ENCODE measurements at regions not wholly inside any gene's neighbourhood (a gene's known extent, or its start where the extent isn't known, plus 50 kb on each side); places are given as distances from the start of the nearest gene placed in this dataset.
A peak's percentile ranks its signal among the peaks of the same experiment; 100 is the strongest.

DNA sequence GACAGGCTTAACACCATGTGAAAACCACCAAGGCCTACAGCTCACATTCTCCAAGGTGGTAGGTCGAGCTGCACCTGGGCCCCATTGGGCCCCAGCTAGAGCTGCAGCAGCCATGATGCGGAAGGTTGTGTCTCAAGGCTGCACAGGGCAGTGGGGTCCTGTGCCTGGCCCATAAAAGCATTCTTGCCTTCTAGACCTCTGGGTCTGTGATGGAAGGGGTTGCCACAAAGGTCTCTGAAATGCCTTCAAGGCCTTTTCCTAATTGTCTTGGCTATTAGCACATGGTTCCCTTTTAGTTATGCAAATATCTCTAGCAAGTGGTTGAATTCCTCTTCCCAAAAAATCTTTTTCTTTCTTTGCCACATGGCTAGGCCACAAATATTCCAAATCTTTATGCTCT lies 52.5 kb upstream of the C11orf58 start:
- no peak for DNase-seq (ENCODE audit: low read depth in 1 of 2, low spot score in 1 of 2)
- no peak for TF ChIP-seq JUND (IDR thresholded peaks at IDR 0.05; ENCODE audit: low read depth)
- in situ Hi-C loops (cut with HindIII; ENCODE audit: low pct_unique_long_range_greater_than_20kb, low sequenced_read_pairs) = no loop called here

DNA sequence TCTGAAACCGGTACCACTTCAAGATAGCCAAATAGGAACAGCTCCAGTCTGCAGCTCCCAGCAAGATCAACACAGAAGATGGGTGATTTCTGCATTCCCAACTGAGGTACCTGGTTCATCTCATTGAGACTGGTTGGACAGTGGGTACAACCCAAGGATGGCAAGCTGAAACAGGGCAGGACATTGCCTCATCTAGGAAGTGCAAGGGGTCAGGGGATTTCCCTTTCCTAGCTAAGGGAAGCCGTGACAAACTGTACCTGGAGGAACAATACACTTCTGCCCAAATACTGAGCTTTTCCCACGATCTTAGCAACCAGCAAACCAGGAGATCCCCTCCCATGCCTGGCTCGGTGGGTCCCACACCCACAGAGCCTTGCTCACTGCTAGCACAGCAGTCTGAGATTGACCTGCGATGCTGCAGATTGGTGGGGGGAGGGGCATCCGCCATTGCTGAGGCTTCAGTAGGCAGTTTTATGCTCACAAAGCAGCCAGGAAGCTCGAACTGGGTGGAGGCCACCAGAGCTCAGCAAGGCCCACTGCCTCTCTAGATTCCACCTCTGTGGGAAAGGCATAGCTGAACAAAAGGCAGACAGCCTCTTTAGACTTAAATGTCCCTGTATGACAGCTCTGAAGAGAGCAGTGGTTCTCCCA lies 59.9 kb upstream of the C11orf58 start:
- no peak for TF ChIP-seq JUND (IDR thresholded peaks at IDR 0.05; ENCODE audit: low read depth)
- no peak for DNase-seq (ENCODE audit: low read depth in 1 of 2, low spot score in 1 of 2)
- in situ Hi-C loops (cut with HindIII; ENCODE audit: low pct_unique_long_range_greater_than_20kb, low sequenced_read_pairs) = no loop called here

DNA sequence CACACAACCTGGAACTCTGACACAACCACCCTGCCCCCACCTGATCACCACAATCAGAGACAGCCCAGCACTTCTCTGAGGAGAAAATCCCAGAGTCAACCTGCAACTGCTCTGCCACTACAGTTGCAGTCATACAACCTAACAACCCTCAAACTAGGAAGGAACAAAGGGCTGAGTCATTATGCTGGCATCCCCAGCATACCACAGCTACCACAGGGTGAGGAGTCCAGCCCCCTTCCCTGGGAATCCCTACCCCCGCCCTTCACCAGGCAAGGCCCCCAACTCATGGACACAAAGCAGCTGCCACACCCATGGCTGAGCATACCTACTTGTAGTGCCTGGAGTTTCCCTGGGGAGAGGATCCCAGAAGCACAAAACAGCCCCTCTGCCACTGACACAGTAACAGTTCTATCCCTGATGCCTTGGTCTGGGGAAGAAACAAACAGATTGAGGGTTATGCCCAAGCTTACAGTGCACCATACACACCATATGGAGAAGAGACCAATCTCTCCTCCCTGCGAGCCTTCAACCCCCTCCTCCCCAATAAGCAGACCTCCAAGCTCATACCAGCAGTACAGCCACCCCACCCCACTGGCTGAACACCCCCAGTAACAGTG lies 68.5 kb upstream of the C11orf58 start:
- no peak for TF ChIP-seq JUND (IDR thresholded peaks at IDR 0.05; ENCODE audit: low read depth)
- in situ Hi-C loops (cut with HindIII; ENCODE audit: low pct_unique_long_range_greater_than_20kb, low sequenced_read_pairs) = no loop called here
- DNase-seq (ENCODE audit: low read depth in 1 of 2, low spot score in 1 of 2) = peak in 1 of 2 experiments; percentile 1

DNA sequence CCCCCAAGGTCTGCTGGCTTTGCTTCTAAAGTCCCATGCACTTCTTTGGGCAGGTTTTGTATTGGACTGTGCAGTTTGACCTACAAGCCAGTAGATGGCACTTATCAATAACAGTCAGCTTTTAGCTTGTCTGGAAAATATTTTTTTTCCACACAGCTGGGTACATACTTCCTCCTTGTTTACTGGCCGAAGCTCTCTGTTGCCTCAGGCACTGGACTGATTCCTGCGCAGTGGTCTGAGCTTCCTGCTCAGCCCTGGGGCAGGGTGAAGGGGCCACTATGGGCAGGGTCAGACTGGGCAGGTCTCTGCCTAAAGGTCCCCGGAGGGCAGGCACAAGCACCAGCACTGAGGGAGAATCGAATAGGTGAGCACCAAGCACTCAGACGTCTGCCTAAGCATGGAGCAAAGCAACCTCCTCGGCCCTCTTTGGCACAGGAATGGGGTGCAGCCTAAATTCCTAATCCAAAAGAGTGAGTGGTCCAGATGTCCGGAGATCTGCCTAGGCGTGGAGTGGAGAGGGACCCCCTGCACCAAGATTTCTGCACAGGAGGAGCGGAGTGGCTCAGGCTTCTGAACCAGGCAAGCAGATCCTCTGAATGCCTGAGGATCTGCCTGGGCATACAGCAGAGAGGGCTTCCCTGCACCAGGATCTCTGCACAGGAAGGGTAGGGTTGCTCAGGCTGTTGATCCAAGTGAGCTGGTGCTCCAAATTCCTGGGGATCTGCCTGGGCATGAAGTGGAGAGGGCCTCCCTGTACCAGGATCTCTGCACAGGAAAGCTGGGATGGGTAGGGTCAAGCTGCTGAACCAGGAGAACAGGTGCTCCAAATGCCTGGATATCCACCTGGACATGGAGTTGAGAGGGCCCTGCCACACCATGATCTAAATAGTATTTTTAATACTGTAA lies 105.9 kb upstream of the C11orf58 start:
- in situ Hi-C loops (cut with HindIII; ENCODE audit: low pct_unique_long_range_greater_than_20kb, low sequenced_read_pairs) = no loop called here
- no peak for TF ChIP-seq JUND (IDR thresholded peaks at IDR 0.05; ENCODE audit: low read depth)
- peak in 1 of 2 experiments; percentile 48 for DNase-seq (ENCODE audit: low read depth in 1 of 2, low spot score in 1 of 2)

DNA sequence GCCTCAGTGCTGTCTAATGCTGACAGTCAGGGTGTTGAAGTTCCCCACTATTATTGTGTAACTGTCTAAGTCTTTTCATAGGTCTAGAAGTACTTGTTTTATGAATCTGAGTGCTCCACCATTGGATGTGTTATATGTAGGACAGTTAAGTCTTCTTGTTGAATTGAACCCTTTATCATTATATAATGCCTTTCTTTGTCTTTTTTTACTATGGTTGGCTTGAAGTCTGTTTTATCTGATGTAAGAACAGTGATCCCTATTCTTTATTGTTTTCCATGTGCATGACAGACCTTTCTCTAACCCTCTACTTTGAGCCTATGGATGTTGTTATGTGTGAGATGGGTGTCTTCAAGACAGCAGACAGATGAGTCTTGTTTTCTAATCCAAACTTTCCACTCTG lies 107.8 kb upstream of the C11orf58 start:
- in situ Hi-C loops (cut with HindIII; ENCODE audit: low pct_unique_long_range_greater_than_20kb, low sequenced_read_pairs) = no loop called here
- no peak for TF ChIP-seq JUND (IDR thresholded peaks at IDR 0.05; ENCODE audit: low read depth)
- no peak for DNase-seq (ENCODE audit: low read depth in 1 of 2, low spot score in 1 of 2)

DNA sequence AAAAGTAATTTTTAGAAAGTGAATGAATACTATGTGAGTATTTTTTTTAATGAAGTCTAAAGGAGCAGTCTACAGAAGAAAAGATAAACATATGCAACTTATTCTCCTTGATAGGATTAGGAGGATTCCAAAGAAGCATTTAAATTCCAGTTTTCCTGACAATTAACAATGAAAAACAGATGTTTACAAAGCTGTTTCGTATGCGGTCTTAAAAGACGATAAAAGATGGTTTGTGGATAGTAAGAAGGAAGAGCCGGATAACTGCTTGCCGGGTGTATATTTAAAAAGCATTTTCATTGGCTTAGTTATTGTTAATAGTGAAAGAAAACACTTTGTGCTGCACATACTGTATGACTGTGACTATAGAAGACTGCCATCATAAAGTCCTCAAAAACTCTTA lies 120.0 kb upstream of the C11orf58 start:
- no peak for TF ChIP-seq JUND (IDR thresholded peaks at IDR 0.05; ENCODE audit: low read depth)
- DNase-seq (ENCODE audit: low read depth in 1 of 2, low spot score in 1 of 2) = no peak
- in situ Hi-C loops (cut with HindIII; ENCODE audit: low pct_unique_long_range_greater_than_20kb, low sequenced_read_pairs) = no loop called here

DNA sequence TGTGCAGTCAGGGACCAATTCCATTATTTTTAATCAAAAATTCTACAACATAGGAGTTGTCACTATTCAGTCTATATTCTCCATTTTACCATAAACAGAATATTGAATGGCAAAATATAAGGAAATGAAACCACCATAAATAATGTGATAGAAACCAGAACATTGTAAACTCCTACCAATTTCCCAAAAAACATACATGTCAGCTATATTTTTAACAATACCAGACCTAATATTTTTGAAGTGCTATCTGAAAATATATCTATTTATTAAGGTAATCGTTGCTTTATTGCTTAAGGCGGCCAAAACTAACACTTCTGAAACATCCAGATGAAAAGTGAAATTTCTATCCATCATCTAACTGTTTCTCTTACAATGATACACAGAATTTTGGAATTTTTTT lies 123.0 kb upstream of the C11orf58 start:
- in situ Hi-C loops (cut with HindIII; ENCODE audit: low pct_unique_long_range_greater_than_20kb, low sequenced_read_pairs) = no loop called here
- TF ChIP-seq JUND (IDR thresholded peaks at IDR 0.05; ENCODE audit: low read depth) = no peak

DNA sequence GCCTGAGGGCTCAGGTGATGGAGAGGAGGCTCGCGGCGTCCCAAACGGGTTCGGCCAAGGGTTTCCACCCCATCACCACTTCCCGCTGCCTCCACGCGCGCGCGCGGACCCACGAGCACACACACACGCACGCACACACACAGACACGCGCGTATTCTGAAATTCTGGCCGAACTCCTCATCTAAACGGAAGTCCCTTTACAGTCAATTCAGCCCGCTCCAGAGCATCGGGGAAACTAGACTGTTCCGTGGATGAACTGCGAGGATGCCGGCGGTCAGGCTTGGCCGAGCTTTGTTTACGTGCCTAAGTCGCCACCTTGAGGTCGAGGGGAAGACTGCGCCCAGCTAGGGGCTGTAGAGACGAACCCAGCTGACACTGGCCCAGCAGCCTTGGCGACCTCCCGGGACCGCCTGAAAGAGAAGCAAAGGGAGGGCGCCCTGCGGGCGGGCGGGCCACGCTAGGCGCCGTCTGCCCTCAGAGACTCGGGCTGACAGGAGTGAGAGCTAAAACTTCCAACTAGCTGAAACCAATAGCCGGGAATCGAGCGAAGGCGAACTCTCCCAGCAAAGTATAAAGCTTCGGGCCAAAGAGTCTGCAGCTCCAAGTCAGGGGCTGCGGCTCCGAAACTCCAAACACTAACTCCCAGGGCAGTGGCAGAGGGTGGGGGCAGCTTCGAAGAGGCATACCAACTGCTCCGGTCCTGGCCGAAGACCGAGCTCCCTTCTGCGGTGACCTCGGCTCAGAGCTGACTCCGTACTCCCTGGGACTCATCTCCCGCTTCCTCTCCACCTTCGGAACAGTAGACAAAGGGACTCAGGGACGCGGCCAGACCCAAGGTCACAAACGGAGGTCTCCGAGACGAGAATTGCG lies 124.7 kb upstream of the C11orf58 start:
- in situ Hi-C loops (cut with HindIII; ENCODE audit: low pct_unique_long_range_greater_than_20kb, low sequenced_read_pairs) = no loop called here
- DNase-seq (ENCODE audit: low read depth in 1 of 2, low spot score in 1 of 2) = peak; percentile 76 to 81
- TF ChIP-seq JUND (IDR thresholded peaks at IDR 0.05; ENCODE audit: low read depth) = no peak

More for the DNA sequence above, 123.0 kb upstream of the C11orf58 start:
- no peak for DNase-seq (ENCODE audit: low read depth in 1 of 2, low spot score in 1 of 2)

DNA sequence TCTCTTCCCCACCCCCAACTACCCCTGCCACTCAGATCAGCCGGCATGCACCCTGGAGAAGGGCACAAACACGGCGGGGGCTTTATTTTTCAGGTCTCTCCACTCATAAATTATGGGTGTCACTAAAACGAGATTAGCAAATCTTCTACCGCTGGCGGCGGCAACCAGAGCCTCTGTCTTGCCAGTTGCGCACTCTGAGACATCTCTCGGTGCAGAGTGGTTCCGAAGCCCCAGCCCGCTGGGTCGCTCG lies 125.3 kb upstream of the C11orf58 start:
- DNase-seq (ENCODE audit: low read depth in 1 of 2, low spot score in 1 of 2) = no peak

DNA sequence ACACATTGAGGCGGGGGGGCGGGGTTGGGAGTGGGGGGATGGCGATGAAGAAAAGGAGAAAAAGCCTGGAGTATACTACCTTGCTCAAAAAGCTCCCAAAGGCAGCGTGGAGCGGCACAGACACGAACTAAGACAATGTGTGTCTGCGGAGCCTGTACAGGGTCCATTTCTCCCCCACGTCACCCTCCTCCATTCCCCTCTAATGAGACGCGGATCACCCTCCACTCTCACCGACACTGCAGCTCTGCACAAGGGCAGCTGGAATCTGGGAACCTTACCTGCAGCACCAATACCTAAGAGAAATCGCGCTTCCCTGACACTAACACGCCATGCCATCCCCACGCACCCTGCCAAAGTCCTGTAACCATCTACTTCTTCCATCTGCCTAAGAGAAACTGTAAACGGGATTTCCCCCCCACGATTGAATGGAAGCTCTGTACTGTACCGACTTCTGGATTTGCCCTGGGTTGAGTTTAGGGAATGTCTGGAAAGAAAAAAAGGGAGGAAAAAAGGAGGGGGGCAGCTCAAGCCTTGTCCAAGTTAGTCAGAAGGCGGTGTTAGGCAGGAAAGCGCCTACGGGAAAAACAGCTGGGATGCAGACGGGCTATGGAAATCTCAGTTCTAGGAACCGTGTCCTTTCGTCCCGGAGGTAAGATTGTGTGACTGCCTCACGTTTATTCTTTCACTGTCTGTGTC lies 125.7 kb upstream of the C11orf58 start:
- in situ Hi-C loops (cut with HindIII; ENCODE audit: low pct_unique_long_range_greater_than_20kb, low sequenced_read_pairs) = no loop called here
- no peak for TF ChIP-seq JUND (IDR thresholded peaks at IDR 0.05; ENCODE audit: low read depth)
- peak in 1 of 2 experiments; percentile 16 for DNase-seq (ENCODE audit: low read depth in 1 of 2, low spot score in 1 of 2)

More for the DNA sequence above, 125.3 kb upstream of the C11orf58 start:
- TF ChIP-seq JUND (IDR thresholded peaks at IDR 0.05; ENCODE audit: low read depth) = no peak
- in situ Hi-C loops (cut with HindIII; ENCODE audit: low pct_unique_long_range_greater_than_20kb, low sequenced_read_pairs) = no loop called here

DNA sequence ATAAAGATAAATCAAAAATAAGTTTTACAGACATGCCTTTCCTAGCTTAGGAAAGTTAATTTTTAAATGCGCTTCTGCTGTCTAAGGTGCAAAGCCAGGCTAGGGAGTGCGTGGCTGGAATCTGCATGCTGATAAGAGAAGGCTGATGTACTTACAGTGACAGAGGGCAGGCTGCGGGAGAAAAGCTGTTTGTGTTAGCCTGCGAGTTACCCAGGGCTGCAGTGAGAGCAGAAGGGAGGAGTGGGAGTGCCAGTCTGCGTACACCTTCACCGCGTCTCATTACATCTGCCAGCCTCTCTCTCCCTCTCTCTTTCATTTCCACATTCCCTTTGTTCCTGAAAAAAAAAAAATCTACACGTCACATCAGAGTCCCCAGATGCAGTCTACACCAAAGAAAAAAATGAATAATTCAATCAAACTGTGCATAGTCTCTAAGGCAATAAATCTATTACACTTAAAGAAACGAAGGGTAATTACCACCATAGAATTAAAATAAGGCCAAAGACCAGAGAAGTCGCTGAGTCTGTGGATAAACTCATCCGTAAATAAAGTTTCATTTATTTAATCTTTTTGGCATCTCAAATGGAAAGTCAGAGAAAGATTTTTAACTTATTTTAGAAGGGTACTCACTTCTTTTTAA lies 126.4 kb upstream of the C11orf58 start:
- no peak for TF ChIP-seq JUND (IDR thresholded peaks at IDR 0.05; ENCODE audit: low read depth)
- in situ Hi-C loops (cut with HindIII; ENCODE audit: low pct_unique_long_range_greater_than_20kb, low sequenced_read_pairs) = no loop called here
- DNase-seq (ENCODE audit: low read depth in 1 of 2, low spot score in 1 of 2) = no peak

All from T47D (cell line).